ENCODE measurements at regions not wholly inside any gene's neighbourhood (a gene's known extent, or its start where the extent isn't known, plus 50 kb on each side); places are given as distances from the start of the nearest gene placed in this dataset.

DNA sequence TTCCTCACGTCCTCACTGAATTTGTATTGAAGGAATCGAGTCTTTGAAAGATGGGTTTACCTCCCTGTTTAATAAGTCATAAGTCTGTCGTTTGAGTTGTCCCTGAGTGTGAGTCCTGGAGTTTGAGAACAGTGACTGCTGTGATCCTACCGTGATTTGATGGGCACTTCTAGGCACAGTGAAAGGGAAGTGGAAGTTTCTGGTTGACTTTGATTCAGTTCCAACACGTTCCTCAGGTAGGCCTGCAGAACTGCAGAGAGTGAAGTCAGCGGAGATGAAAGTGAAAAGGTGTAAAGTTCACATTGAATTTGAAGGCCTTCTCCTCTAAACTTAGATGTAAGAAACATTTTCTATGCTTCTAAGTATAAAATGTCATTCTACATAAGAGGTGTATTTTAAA lies 52.9 kb upstream of the ACKR3 start:
- ATAC-seq = no peak
- no peak for DNase-seq (ENCODE audit: low read depth, low spot score)
- Histone ChIP-seq H3K4me1 (ENCODE audit: control insufficient read depth, insufficient read depth, low read length) (peaks cover 5% of the 10 kb centered on the region), H3K4me3 (no peak overlapping the region), H2AFZ (ENCODE audit: control insufficient read depth, low read depth, low read length) (no peak overlapping the region), H4K20me1 (ENCODE audit: control insufficient read depth, insufficient read depth) (no peaks in the 10 kb centered on the region), H3K36me3 (ENCODE audit: control insufficient read depth in 2 of 2, insufficient read depth in 2 of 2, low read length in 1 of 2) (no peaks in the 10 kb centered on the region), H3K27me3 (replicated peaks in 1 of 2; ENCODE audit: control insufficient read depth in 2 of 2, insufficient read depth in 2 of 2, low read length in 1 of 2) (no peaks in the 10 kb centered on the region), H3K9ac (ENCODE audit: control insufficient read depth, insufficient read depth, low read length) (no peak overlapping the region), H3K79me2 (ENCODE audit: control insufficient read depth, insufficient read depth, low read length) (no peaks in the 10 kb centered on the region), H3K4me2 (ENCODE audit: control insufficient read depth, insufficient read depth) (no peak overlapping the region), H3K9me3 (replicated peaks; ENCODE audit: control insufficient read depth, insufficient read depth, low read length) (no peaks in the 10 kb centered on the region), H3K27ac (ENCODE audit: control insufficient read depth, insufficient read depth) (no peak overlapping the region)
- intact Hi-C loops (cut with micrococcal nuclease; ENCODE audit: unreplicated experiment) (loop anchor here (10.0 kb wide), 1 partner anchor 162 kb away; no protein-coding TSS in a partner anchor), in situ Hi-C loops (cut with MboI) (loop anchor here (5.0 kb wide), 1 partner anchor 51 kb away; the partner anchor contains the start of gene ACKR3)
- 63% methylated on average over 6 of the region's 6 CpGs for WGBS (ENCODE audit: insufficient coverage, insufficient replicate concordance, low lambda C conversion rate, missing lambda C conversion rate)
- peak; percentile 56; the same call in 1 of the 2 replicates for TF ChIP-seq SPI1 (IDR thresholded peaks at IDR 0.05; ENCODE audit: borderline replicate concordance, insufficient read depth, low read depth, low read length)
- TF ChIP-seq, protein P1, sequence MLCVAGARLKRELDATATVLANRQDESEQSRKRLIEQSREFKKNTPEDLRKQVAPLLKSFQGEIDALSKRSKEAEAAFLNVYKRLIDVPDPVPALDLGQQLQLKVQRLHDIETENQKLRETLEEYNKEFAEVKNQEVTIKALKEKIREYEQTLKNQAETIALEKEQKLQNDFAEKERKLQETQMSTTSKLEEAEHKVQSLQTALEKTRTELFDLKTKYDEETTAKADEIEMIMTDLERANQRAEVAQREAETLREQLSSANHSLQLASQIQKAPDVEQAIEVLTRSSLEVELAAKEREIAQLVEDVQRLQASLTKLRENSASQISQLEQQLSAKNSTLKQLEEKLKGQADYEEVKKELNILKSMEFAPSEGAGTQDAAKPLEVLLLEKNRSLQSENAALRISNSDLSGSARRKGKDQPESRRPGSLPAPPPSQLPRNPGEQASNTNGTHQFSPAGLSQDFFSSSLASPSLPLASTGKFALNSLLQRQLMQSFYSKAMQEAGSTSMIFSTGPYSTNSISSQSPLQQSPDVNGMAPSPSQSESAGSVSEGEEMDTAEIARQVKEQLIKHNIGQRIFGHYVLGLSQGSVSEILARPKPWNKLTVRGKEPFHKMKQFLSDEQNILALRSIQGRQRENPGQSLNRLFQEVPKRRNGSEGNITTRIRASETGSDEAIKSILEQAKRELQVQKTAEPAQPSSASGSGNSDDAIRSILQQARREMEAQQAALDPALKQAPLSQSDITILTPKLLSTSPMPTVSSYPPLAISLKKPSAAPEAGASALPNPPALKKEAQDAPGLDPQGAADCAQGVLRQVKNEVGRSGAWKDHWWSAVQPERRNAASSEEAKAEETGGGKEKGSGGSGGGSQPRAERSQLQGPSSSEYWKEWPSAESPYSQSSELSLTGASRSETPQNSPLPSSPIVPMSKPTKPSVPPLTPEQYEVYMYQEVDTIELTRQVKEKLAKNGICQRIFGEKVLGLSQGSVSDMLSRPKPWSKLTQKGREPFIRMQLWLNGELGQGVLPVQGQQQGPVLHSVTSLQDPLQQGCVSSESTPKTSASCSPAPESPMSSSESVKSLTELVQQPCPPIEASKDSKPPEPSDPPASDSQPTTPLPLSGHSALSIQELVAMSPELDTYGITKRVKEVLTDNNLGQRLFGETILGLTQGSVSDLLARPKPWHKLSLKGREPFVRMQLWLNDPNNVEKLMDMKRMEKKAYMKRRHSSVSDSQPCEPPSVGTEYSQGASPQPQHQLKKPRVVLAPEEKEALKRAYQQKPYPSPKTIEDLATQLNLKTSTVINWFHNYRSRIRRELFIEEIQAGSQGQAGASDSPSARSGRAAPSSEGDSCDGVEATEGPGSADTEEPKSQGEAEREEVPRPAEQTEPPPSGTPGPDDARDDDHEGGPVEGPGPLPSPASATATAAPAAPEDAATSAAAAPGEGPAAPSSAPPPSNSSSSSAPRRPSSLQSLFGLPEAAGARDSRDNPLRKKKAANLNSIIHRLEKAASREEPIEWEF (IDR thresholded peaks at IDR 0.05; ENCODE audit: insufficient replicate concordance, low read depth, low read length) = no peak
- CTCF ChIA-PET = interaction anchor here (1.4 to 5.1 kb wide), 3 partner anchors 13 to 54 kb away, joined by 5 to 92 read pairs (median 20); partner anchors contain the start of gene ACKR3
- peak; percentile 31 for FAIRE-seq
- RAD21 ChIA-PET (ENCODE audit: unreplicated experiment) = interaction anchor here (2.3 to 2.4 kb wide), 2 partner anchors 14 to 53 kb away, joined by 10 to 16 read pairs; partner anchors contain the start of gene ACKR3
- SMC1A ChIA-PET (ENCODE audit: uncharacterized antibody, unreplicated experiment) = interaction anchor here (0.9 to 3.7 kb wide), 4 partner anchors 13 to 542 kb away, joined by 3 to 27 read pairs (median 4); partner anchors contain the start of gene ACKR3
- POLR2A ChIA-PET = no interaction called here
- BruUV-seq (replicated peaks) = no TSS peak
